G401 (cell line): ENCODE measurements at regions not wholly inside any gene's neighbourhood (a gene's known extent, or its start where the extent isn't known, plus 50 kb on each side); places are given as distances from the start of the nearest gene placed in this dataset.
"Not testable (repeated sequence)": the region's sequence is repeated elsewhere in the genome, so short reads cannot be mapped to it uniquely, and the experiment has no call there.

ENCODE experiments used
- DNase-seq: peaks from one replicate; pipeline ENCODE4 v3.0.0-alpha.2; 2015; ENCODE audit warnings: low spot score
- in situ Hi-C: cut with HindIII; loops from 2 replicates; pipeline ENCODE4 v1.10.0; 2016; ENCODE audit warnings: low sequenced_read_pairs, mixed read lengths

DNA sequence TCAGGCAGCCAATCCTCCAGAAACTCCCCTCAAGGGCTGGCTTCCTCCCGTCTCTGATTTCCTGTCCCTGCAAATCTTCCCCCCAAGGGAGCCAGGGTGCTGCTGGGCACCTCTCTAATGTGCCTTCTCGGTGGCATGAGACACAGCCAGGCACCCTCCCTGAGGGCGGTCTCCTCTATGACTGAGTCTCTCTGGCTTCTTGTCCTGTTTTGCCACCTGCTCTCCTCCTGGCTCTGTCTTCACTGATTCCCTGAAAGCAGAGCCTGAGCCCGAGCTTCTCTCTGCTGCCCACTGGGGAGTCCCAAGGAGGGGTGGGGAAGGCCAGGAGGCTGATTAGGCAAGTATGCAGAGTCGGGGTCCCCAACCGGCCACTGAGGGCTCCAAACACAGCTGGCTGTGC, 60.4 kb upstream of the INSIG1 start:
- DNase-seq = no peak
- in situ Hi-C loops = no loop called here

DNA sequence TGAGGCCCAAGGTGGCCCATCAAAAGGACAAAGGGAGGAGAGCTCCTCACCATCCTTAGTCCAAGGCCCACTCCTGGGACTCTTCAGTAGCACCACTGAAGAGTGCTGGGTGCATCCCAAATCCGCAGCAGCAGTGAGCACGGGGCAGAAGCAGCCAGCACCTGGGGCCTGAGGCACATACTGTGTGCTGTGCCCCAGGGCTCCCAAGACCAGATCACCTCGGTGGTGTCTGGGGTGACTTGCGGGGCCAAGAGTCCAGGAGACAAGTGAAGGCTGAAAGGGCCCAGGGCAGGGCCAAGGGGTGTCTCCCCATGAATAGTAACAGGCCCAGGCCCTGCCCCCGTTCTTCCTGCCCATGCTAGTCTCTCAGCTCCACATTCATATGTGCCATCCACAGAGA, 59.9 kb upstream of the INSIG1 start:
- in situ Hi-C loops = no loop called here
- no peak for DNase-seq

DNA sequence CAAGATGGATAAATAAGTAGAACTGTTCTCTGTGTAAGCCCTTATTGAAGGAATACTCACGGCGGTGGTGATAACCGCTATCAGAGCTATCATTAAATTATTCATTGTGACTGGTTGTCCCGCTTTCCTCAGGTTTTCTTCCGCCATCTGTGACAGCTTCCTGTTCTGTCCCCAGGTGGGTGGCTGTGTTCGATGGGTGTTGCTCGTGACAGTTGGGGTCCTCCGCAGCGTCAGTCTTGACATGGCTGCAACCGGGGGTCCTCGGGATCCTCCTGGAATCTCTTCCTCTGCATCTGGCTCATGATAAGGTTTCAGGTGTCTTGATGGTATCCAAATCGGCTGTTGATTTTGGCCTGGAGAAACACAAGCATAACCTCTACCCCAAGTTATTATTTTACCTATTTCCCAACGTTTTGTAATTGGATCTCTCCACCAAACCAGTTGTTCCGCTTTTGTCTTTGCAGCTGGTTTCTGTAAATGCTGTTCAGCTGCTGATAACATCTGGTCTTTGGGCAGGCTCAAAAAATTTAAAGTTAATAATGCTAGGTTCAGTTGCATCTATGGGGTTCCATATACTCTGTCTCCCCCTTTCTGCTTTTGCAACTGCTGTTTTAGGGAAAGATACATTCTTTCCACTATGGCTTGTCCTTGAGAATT, 58.1 kb upstream of the INSIG1 start:
- DNase-seq, in situ Hi-C loops: not testable (repeated sequence)

DNA sequence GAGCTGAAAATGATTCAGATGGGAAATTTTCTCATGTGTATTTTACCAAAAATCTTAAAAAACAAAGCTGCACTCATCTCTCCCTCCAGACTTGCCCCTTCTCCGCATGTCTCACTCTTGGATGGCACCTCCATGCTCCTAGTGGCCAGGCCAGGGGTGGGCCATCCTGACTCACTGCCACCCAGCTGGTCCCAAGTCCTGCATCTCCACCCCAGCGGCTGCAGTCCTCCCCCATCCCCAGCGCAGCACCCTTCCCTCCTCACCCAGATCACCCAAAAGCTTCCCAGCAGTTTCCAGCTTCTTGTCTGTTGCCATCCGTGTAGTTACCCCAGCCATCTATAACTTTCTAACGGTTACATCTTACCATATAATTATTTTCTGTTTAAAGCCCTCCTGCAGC, 53.0 kb upstream of the INSIG1 start:
- in situ Hi-C loops = no loop called here
- DNase-seq = no peak

DNA sequence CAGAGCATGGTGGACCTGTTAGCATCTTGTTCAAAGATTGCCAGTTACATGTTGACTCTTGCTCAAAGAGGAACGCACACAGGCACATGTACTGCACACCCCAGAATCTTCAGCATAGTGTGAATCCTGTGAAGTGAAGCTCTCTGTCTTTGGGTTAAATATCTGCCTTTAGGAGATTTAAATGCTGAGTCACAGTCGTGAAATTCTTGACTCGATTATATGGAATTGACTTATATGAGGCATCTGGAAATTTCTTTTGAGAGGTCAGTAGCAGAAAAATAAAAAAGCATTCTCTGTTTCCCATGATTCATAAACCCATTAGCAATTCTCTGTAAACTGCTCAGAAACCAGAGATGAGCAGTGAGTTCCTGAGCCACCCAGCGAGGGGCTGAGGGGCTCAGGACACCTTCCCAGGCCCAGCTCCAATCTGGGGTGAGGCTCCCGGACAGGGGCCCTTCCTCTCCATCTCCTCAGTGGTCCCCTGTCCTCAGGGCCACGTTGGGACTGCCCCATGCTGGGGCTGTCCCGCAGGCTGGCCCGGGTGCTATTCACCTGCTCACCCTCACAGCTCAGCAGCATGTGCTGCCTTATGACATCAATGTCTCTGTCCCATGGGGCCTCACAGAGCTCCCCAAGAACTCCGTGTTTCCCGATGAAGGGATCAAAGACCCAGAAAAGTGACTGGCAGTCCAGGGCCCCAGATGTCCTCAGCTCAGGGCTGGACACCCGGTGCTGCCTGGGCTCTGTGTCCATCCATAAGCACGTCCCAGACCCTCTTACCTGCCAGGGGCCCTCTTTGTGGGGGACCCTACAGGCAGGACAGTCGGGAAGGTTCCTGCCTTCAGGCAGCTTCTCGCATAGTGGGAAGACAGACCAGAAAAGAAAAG, 50.0 kb upstream of the INSIG1 start:
- no peak for DNase-seq
- in situ Hi-C loops = no loop called here
